AML-193 (cell line): ENCODE measurements at regions not wholly inside any gene's neighbourhood (a gene's known extent, or its start where the extent isn't known, plus 50 kb on each side); places are given as distances from the start of the nearest gene placed in this dataset.
A peak's percentile ranks its signal among the peaks of the same experiment; 100 is the strongest.
"Not testable (repeated sequence)": the region's sequence is repeated elsewhere in the genome, so short reads cannot be mapped to it uniquely, and the experiment has no call there.

Source experiments
- DNase-seq, 2 experiments: peaks; one replicate each; lab custom pipeline; 2025; lab: John Stamatoyannopoulos, UW

GRCh38 chr5:112112346-112112745 lies 306.7 kb downstream of the EPB41L4A start:
- no peak for DNase-seq

GRCh38 chr5:112109331-112110007 lies 309.6 kb downstream of the EPB41L4A start:
- DNase-seq: peak; percentile 26 to 44

GRCh38 chr5:112106878-112107277 lies 312.2 kb downstream of the EPB41L4A start:
- no peak for DNase-seq

GRCh38 chr5:112097768-112098167 lies 321.3 kb downstream of the EPB41L4A start:
- no peak for DNase-seq

GRCh38 chr5:112087222-112087621 lies 330.2 kb upstream of the NREP start:
- no peak for DNase-seq

- no peak for DNase-seq
These were observed 329.7 kb upstream of the NREP start for GRCh38 chr5:112086740-112087139.

GRCh38 chr5:112084149-112084548 lies 327.2 kb upstream of the NREP start:
- no peak for DNase-seq

- no peak for DNase-seq
These were observed 326.6 kb upstream of the NREP start for GRCh38 chr5:112083623-112084022.

- no peak for DNase-seq
These were observed 320.2 kb upstream of the NREP start for GRCh38 chr5:112077180-112077579.

GRCh38 chr5:112070022-112070421 lies 313.0 kb upstream of the NREP start:
- DNase-seq: no peak

- no peak for DNase-seq
These were observed 312.3 kb upstream of the NREP start for GRCh38 chr5:112069329-112069728.

- DNase-seq: no peak
These were observed 311.6 kb upstream of the NREP start for GRCh38 chr5:112068593-112068992.

GRCh38 chr5:112065781-112066180 lies 308.8 kb upstream of the NREP start:
- no peak for DNase-seq

GRCh38 chr5:112064956-112065355 lies 308.0 kb upstream of the NREP start:
- DNase-seq: no peak

GRCh38 chr5:112064271-112064701 lies 307.3 kb upstream of the NREP start:
- no peak for DNase-seq

GRCh38 chr5:112063856-112064255 lies 306.9 kb upstream of the NREP start:
- no peak for DNase-seq

- no peak for DNase-seq
These were observed 306.2 kb upstream of the NREP start for GRCh38 chr5:112063191-112063590.

- DNase-seq: no peak
These were observed 305.2 kb upstream of the NREP start for GRCh38 chr5:112062181-112062580.

- DNase-seq: no peak
These were observed 304.7 kb upstream of the NREP start for GRCh38 chr5:112061666-112062065.

GRCh38 chr5:112059579-112060135 lies 302.7 kb upstream of the NREP start:
- no peak for DNase-seq

- DNase-seq: no peak
These were observed 292.7 kb upstream of the NREP start for GRCh38 chr5:112049738-112050137.

- no peak for DNase-seq
These were observed 279.2 kb upstream of the NREP start for GRCh38 chr5:112036206-112036605.

GRCh38 chr5:112034421-112034979 lies 277.5 kb upstream of the NREP start:
- no peak for DNase-seq

- DNase-seq: not testable (repeated sequence)
These were observed 269.9 kb upstream of the NREP start for GRCh38 chr5:112026879-112027278.
